Motor neuron (in vitro differentiated cells): ENCODE measurements at regions not wholly inside any gene's neighbourhood (a gene's known extent, or its start where the extent isn't known, plus 50 kb on each side); places are given as distances from the start of the nearest gene placed in this dataset.

Source experiments
- ATAC-seq, 8 experiments: fragments of 200-7000 bp; cut with Tn5 transposase; replicated peaks in 6 of 8; 2 replicates each; pipeline ENCODE4 v1.8.0; 2021; ENCODE audit warnings: mild to moderate bottlenecking in 8 of 8, moderate library complexity in 8 of 8
- H3K27ac ChIP-seq, 2 donors: fragments of 250-450 bp; sonication (Bioruptor Pico); 2 replicates each; pipeline ENCODE4 v1.9.0; 2021; ENCODE audit warnings: antibody characterized with exemption in 2 of 2, mild to moderate bottlenecking in 2 of 2, moderate library complexity in 1 of 2
- H3K4me1 ChIP-seq, 2 donors: fragments of 250-450 bp; sonication (Bioruptor Pico); replicated peaks in 1 of 2; 2 replicates each; pipeline ENCODE4 v1.6.1; 2021; ENCODE audit warnings: antibody characterized with exemption in 2 of 2, mild to moderate bottlenecking in 2 of 2, moderate library complexity in 1 of 2
- H3K4me3 ChIP-seq, 5 donors: fragments of 250-450 bp; sonication (Bioruptor Pico); 2 replicates each; pipeline ENCODE4 v1.9.0; 2021; ENCODE audit warnings: antibody characterized with exemption in 5 of 5, mild to moderate bottlenecking in 5 of 5, moderate library complexity in 4 of 5
- WGBS, 10 experiments: fragments of 450-650 bp; shearing (Covaris generic); methylation state at CpG; one replicate each; pipeline ENCODE4 v1.0.0; 2022; 5-methylcytosine and 5-hydroxymethylcytosine counted together
- in situ Hi-C, 9 experiments: fragments of 400-800 bp; cut with MboI; loops; one replicate each; pipeline ENCODE4 v1.15.0; 2021; ENCODE audit warnings: low sequenced_read_pairs in 9 of 9, low pct_unique_long_range_greater_than_20kb in 2 of 9; ENCODE audit not compliant: unreplicated experiment in 9 of 9

DNA sequence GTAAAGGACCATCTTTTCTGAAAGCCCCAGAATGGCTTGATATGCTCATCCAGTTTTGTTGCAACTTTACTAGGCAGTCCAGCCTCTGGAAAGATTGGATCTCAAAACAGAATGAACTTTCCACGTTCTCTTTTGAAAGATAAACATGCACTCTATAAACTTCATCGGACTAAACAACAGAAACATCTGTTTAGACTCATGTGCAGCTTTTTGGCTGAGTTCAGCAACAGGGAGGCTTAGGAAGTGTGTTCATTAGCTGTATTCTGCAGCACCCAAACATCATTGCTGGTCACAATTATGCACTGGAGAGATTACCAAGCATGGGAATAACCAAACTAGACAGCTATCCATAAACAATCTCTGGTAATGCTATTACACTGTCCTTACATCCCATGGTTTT lies 180.5 kb downstream of the TENT5A start:
- in situ Hi-C loops = no loop called here
- no peak overlapping the region for H3K27ac ChIP-seq
- no peak for ATAC-seq
- WGBS, 10 experiments = 12 to 100% (median 80%) methylated on average over 1 to 2 of the region's 2 CpGs; no CpG with 5 or more reads in 2 of the 10 experiments
- H3K4me3 ChIP-seq = no peak overlapping the region
- H3K4me1 ChIP-seq = no peaks in the 10 kb centered on the region

- 56 to 89% (median 78%) methylated on average over 1 of the region's 1 CpG; no CpG with 5 or more reads in 6 of the 10 experiments for WGBS, 10 experiments
- in situ Hi-C loops = no loop called here
Observed at GRCh38 chr6:81570681-81571080, 181.8 kb downstream of the TENT5A start.

GRCh38 chr6:81568973-81569372 lies 183.5 kb downstream of the TENT5A start:
- in situ Hi-C loops = no loop called here
- H3K4me1 ChIP-seq = peaks cover 0 to 9% of the 10 kb centered on the region in 2 donors

More at GRCh38 chr6:81570681-81571080, 181.8 kb downstream of the TENT5A start:
- no peaks in the 10 kb centered on the region for H3K4me1 ChIP-seq
- no peak overlapping the region for H3K27ac ChIP-seq
- no peak overlapping the region for H3K4me3 ChIP-seq
- ATAC-seq = no peak

DNA sequence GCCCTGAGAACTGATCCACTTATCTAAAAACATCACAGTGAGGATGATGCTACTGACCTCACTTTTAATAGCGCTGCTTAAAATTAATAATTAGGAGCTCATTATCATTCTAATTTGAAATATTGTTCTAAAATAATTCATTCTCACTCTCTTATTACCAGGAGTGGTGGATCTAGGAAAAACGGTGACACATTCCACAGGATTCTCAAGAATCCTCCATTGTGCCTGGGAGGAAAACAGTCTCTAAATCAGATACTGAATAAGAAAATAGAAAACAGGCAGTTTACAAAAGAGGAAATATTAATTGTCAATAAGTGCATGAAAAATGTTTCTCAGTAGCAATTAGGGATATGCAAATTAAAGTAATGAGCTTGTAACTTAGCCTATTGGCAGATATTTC lies 187.4 kb downstream of the TENT5A start:
- H3K4me3 ChIP-seq = no peak overlapping the region
- no peak for ATAC-seq
- 0 to 100% (median 84%) methylated on average over 1 to 2 of the region's 2 CpGs for WGBS, 10 experiments
- H3K27ac ChIP-seq = no peak overlapping the region
- in situ Hi-C loops = no loop called here
- H3K4me1 ChIP-seq = peaks cover 0 to 12% of the 10 kb centered on the region in 2 donors

More at GRCh38 chr6:81568973-81569372, 183.5 kb downstream of the TENT5A start:
- no peak for ATAC-seq
- no peak overlapping the region for H3K4me3 ChIP-seq
- 55 to 100% (median 80%) methylated on average over 1 to 2 of the region's 2 CpGs; no CpG with 5 or more reads in 5 of the 10 experiments for WGBS, 10 experiments
- no peak overlapping the region for H3K27ac ChIP-seq

DNA sequence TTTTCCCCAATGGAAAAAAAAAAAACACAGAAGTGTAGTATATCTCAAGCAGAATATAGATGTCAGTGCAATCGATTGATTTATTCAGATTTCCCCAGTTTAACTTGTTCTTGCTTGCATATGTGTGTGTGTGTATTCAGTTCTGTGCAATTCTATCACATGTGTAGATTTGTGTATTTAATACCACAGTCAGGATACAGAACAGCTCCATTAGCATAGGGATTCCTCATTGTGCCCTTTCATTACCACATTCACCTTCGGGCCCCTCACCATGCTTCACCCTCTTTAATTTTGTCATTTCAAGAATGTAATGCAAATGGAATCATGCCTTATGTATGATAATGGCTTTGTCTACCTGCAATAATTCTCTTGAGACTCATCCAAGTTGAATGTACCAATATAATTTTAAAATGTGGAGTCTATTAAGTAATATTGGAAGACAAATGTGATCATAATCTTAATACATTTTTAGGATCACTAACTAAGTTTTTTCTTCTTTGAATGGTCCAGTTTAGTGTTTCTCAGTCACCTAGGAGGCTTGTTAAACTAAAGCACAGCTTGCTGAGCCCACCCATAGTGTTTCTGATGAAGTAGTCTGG lies 187.9 kb downstream of the TENT5A start:
- H3K4me1 ChIP-seq = peaks cover 0 to 12% of the 10 kb centered on the region in 2 donors
- ATAC-seq = peak in 3 of 8 experiments; percentile 51 to 93 (median 59)
- WGBS, 10 experiments = 50 to 95% (median 71%) methylated on average over 1 to 2 of the region's 2 CpGs; no CpG with 5 or more reads in 3 of the 10 experiments
- no peak overlapping the region for H3K4me3 ChIP-seq
- H3K27ac ChIP-seq = no peak overlapping the region
- in situ Hi-C loops = no loop called here

- peak in 2 of 8 experiments; percentile 35 to 48 for ATAC-seq
- in situ Hi-C loops = no loop called here
- peaks cover 0 to 12% of the 10 kb centered on the region in 2 donors for H3K4me1 ChIP-seq
- no peak overlapping the region for H3K4me3 ChIP-seq
- no peak overlapping the region for H3K27ac ChIP-seq
- 0 to 93% (median 52%) methylated on average over 1 to 2 of the region's 2 CpGs; no CpG with 5 or more reads in 1 of the 10 experiments for WGBS, 10 experiments
Observed at GRCh38 chr6:81562169-81562568, 190.3 kb downstream of the TENT5A start.

GRCh38 chr6:81561731-81562130 lies 190.8 kb downstream of the TENT5A start:
- in situ Hi-C loops = no loop called here
- WGBS, 10 experiments = 51 to 100% (median 82%) methylated on average over 1 to 2 of the region's 2 CpGs; no CpG with 5 or more reads in 2 of the 10 experiments
- Histone ChIP-seq H3K4me3 (no peak overlapping the region), H3K4me1 (peaks cover 0 to 12% of the 10 kb centered on the region in 2 donors), H3K27ac (no peak overlapping the region)
- ATAC-seq = no peak

DNA sequence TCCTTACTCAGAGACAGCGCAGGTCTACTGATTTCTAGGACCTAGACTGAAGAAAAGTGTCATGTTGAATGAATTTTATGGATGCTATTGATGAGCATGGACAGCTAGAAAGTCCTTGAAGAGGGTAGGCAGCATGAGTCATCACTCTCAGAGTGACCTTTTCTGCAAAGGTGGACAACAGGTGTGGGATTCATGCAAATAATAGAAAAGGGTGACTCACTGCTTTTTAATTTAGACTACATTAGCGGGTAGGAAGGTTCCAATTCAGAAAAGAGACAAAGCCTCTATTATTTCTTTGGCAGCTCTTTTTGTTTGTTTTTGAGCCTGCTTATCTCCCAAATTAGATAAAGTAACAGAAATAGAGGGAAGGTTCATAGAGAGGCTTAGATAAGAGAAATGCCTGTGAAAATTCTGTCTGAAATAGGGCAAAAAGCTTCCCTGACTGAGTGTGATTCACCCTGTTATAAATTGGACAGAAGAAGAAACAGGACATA lies 191.4 kb downstream of the TENT5A start:
- WGBS, 10 experiments = 20 to 100% (median 80%) methylated on average over 1 to 2 of the region's 2 CpGs; no CpG with 5 or more reads in 2 of the 10 experiments
- in situ Hi-C loops = no loop called here

GRCh38 chr6:81557811-81558210 lies 194.7 kb downstream of the TENT5A start:
- Histone ChIP-seq H3K27ac (no peak overlapping the region), H3K4me3 (no peak overlapping the region), H3K4me1 (peaks cover 0 to 2% of the 10 kb centered on the region in 2 donors)
- no peak for ATAC-seq
- in situ Hi-C loops = no loop called here
- WGBS, 10 experiments = 83 to 100% (median 91%) methylated on average over 1 of the region's 1 CpG; no CpG with 5 or more reads in 2 of the 10 experiments

More for the DNA sequence above, 191.4 kb downstream of the TENT5A start:
- peak in 5 of 8 experiments; percentile 38 to 70 (median 42) for ATAC-seq
- Histone ChIP-seq H3K4me3 (no peak overlapping the region), H3K4me1 (peaks cover 0 to 12% of the 10 kb centered on the region in 2 donors), H3K27ac (no peak overlapping the region)

DNA sequence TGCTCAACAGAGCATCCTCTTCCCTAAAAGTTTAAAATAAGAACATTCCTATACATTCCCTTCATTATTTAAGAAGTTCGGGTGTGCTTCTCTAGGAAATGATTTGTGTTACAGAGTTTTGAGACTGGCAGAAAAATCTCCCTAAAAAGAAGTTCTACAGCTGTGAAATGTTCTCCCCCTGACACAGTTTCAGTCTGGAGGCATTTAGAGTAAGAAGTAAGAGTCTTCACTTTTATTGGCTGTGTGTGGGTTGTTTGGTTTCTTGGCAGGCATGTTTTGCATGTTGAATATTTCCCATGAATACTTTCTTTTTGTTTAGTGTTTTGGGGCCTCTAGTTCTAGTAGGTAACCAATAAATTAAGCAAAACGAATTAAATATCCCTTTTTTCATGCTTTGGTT lies 195.9 kb downstream of the TENT5A start:
- Histone ChIP-seq H3K4me1 (peaks cover 0 to 2% of the 10 kb centered on the region in 2 donors), H3K4me3 (no peak overlapping the region), H3K27ac (no peak overlapping the region)
- ATAC-seq = peak in 2 of 8 experiments; percentile 20
- in situ Hi-C loops = no loop called here
- 0 to 73% (median 40%) methylated on average over 1 of the region's 2 CpGs; no CpG with 5 or more reads in 3 of the 10 experiments for WGBS, 10 experiments

GRCh38 chr6:81553216-81553615 lies 199.3 kb downstream of the TENT5A start:
- Histone ChIP-seq H3K4me3 (no peak overlapping the region), H3K27ac (no peak overlapping the region), H3K4me1 (no peaks in the 10 kb centered on the region)
- no peak for ATAC-seq
- WGBS, 10 experiments = 16 to 100% (median 73%) methylated on average over 1 to 2 of the region's 2 CpGs
- in situ Hi-C loops = no loop called here

GRCh38 chr6:81552644-81553043 lies 199.8 kb downstream of the TENT5A start:
- H3K4me3 ChIP-seq = no peak overlapping the region
- no peak for ATAC-seq
- 63 to 100% (median 81%) methylated on average over 1 to 3 of the region's 3 CpGs for WGBS, 10 experiments
- H3K4me1 ChIP-seq = no peaks in the 10 kb centered on the region
- in situ Hi-C loops = no loop called here
- no peak overlapping the region for H3K27ac ChIP-seq

GRCh38 chr6:81547149-81547548 lies 205.3 kb downstream of the TENT5A start:
- Histone ChIP-seq H3K4me1 (no peaks in the 10 kb centered on the region), H3K27ac (no peak overlapping the region), H3K4me3 (no peak overlapping the region)
- WGBS, 10 experiments = 63 to 100% (median 93%) methylated on average over 1 to 3 of the region's 3 CpGs
- in situ Hi-C loops = no loop called here
- ATAC-seq = no peak
